CD4-positive, alpha-beta T cell treated with Interleukin-12 subunit alpha and Interleukin-12 subunit beta, for 1 hour (primary cell): ENCODE measurements at regions not wholly inside any gene's neighbourhood (a gene's known extent, or its start where the extent isn't known, plus 50 kb on each side); places are given as distances from the start of the nearest gene placed in this dataset.
"Not testable (repeated sequence)": the region's sequence is repeated elsewhere in the genome, so short reads cannot be mapped to it uniquely, and the experiment has no call there.

ENCODE experiments used
- DNase-seq: peaks from one replicate; pipeline ENCODE4 v3.0.0-alpha.2; 2020

DNA sequence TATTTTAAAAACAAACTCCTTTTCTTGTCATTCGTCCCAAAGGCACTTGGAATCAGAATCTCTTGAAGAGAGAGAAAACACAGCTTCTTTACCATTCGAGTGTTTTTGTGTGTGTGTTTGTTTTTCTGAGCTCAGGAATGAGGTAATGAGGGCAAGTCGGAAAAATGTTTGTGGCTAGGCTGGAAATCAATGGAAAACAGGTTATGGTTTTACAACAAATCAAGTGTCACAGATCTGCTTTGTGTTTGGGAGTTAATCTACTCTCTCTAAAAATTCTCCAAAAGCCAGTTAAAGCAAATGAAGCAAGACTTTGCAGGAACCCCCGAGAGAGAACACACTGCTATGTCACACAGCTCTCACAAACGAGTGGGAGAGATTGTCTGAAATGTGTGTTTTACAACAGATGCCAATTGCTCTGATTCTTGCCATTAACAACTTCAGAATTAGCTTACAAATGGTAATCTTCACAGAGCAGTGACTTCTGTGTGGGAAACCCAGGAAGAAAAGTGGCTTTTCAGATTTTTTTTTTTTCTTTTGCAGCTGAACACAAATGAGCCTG is 264.1 kb downstream of the CBLL2 start:
- DNase-seq: no peak

- DNase-seq: no peak
These were observed 265.9 kb downstream of the CBLL2 start for GRCh38 chrX:22538580-22538979.

DNA sequence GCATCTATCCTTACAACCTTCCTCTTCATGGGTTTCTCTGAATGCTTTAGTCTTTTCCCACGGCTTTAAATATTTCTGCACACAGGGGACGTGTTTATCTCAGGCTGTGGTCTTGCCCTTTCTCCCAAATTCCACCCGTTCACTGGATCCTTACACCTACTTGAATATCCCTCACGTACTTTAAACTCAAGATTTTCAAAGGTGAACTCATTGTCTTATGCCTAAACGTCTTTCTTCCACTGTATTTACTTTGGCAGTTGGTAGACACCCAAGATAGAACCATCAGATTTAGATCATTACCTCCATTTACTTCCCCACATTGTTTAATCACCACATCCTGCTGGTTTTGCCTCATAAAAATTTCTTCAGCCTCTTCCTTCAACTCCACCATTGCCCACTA is 269.2 kb downstream of the CBLL2 start:
- DNase-seq: no peak

- DNase-seq: no peak
These were observed 269.9 kb downstream of the CBLL2 start for GRCh38 chrX:22542641-22543040.

DNA sequence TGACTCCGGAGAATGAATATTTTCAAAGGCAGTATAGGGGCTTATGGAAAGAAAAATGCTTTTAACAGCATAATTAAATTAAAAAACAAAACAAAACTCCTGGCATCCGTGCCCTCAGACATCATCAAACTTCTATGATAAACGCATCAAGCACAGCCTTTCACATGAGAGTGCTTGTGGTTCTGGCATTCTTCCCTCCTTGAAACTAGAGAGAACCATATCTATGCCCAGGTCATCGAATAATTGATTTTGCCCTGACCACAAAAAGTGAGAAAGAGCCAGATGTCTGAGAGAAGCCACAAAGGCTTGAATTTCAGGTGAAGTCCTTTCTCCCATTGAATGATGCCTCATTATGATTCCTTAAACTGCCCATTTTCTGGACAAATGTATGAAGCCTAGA is 286.8 kb downstream of the CBLL2 start:
- no peak for DNase-seq

GRCh38 chrX:22575161-22575845 is 302.6 kb downstream of the CBLL2 start:
- no peak for DNase-seq

GRCh38 chrX:22577181-22577580 is 304.5 kb downstream of the CBLL2 start:
- DNase-seq: no peak

GRCh38 chrX:22585831-22586230 is 313.1 kb downstream of the CBLL2 start:
- DNase-seq: no peak

DNA sequence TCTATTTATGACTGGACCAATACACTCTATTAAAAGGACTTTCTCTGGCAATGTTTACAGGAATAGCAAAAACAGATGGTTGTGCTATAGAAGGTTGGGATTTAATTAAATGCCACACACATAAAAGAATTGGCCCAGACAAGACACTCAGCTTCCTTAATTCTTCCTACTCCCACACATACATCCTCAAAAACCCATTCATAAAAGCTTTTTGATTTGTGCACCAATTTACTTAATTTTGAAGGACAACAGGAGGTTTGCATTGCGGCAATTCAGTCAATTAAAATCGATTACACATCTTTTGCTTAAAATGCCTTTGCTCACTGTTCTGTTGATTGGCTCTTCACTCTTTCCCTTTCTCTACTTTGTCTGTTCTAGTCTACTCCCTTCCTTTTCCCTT is 317.1 kb downstream of the CBLL2 start:
- DNase-seq: no peak

DNA sequence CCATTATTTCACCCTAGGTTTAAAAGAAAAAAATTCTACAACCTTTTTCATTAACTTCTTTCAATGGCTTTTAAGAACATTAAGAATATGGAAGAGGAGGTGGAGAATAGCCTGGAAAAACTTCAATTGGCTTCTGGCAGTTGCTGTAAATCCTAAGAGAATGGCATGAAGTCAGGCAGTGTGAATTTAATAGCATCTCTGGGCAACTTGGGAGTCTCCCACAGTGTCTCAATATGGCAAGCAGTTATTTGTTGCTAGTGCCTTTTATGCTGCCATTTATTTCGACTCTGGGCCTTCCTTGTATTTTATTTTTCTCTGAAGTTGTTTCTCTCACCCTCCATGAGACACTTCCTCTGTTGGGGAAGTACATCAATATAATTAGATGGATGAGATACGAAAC is 322.1 kb downstream of the CBLL2 start:
- DNase-seq: no peak

DNA sequence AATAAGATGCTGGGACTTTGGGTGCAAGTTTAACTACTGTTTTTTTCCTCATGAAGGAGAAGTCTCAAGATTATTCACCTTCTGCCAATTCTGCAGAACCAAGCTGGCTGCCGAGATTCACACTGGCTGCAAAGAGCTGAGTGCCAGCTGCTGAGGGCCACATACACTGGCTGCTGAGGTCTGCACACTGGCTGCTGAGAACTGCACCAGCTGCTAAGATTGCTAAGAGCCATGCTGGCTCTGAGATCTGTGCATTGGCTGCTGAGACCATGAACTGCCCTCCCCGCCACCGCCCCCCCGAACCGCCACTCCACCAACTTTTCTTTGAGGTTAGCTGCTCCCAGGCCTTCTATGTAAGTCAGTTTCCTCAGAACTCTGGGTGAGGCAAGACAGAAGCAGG is 330.3 kb downstream of the CBLL2 start:
- no peak for DNase-seq

DNA sequence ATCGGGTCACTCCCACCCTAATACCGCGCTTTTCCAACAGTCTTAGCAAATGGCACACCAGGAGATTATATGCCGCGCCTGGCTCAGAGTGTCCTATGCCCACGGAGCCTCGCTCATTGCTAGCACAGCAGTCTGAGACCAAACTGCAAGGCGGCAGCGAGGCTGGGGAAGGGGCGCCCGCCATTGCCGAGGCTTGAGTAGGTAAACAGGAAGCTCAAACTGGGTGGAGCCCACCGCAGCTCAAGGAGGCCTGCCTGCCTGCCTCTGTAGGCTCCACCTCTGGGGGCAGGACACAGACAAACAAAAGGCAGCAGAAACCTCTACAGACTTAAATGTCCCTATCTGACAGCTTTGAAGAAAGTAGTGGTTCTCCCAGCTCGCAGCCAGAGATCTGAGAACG is 336.7 kb downstream of the CBLL2 start:
- DNase-seq: not testable (repeated sequence)

- no peak for DNase-seq
These were observed 344.2 kb downstream of the CBLL2 start for GRCh38 chrX:22616867-22617266.

- no peak for DNase-seq
These were observed 354.9 kb downstream of the CBLL2 start for GRCh38 chrX:22627576-22627975.

GRCh38 chrX:22628275-22628674 is 355.6 kb downstream of the CBLL2 start:
- no peak for DNase-seq

DNA sequence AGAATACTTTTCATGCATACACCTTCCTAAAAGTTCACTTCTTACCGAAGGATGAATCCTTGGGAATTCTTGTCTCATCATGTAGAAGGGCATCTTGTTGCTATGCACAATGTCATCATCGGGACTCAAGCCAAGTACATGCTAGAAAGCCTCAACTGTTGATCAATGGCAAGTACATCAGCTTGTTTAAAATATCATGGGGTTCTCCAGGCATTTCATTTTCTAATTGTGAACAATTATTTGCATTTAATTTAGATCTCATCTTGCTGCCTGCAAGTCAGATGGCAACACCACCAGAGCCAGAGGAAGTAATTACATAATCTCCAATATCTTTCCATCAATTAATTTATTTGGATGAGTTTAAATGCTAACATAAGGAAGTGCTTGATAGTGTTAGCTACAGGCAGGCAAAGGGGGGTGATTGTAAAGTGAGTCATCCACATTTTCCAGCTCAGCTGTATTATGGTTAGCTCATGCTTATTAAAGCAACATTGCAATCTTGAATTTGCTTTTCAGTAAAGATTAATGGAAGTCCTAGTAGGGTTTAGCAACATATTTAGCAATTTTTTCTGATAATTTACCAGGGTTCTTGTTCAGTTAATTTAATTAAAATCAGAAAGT is 356.5 kb downstream of the CBLL2 start:
- no peak for DNase-seq

- DNase-seq: no peak
These were observed 361.4 kb downstream of the CBLL2 start for GRCh38 chrX:22634083-22634482.

GRCh38 chrX:22634751-22635150 is 362.0 kb downstream of the CBLL2 start:
- no peak for DNase-seq

DNA sequence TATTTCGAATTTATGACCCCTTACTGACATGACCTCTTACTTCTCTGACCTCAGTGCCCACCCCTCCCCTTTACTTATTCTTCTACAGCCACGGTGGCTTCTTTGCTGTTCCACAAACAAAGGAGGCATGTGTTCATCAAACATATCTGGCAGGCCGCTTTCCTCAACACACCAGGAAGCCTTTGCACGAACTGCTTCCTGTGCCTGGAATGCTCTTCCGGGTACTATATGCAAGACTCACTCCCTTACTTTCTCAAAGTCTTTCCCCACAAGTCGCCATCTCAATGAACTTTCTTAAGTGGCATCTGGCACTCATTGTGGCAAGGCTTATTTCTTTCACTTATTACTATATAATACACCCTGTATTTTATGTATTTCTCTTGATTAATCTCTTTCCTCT is 351.5 kb upstream of the DDX53 start:
- no peak for DNase-seq

DNA sequence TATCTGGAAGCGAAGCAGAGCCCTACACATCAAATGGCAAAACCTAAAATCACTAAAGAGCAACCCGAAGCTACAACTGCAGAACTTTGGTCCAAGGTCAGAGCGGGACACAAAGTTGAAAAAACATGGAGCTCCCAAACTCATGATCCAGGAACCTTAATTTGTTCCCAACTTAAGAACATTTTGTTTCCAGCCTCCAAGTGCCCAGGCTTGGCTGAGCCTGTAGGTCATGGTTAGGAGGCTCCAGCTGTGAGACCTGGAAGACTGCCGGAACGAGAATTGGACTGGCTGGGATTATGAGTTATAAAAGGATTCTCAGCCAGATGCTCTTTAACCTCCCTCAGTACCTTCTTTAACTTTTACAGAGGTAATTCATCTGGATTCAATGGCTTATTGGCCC is 349.1 kb upstream of the DDX53 start:
- DNase-seq: no peak

DNA sequence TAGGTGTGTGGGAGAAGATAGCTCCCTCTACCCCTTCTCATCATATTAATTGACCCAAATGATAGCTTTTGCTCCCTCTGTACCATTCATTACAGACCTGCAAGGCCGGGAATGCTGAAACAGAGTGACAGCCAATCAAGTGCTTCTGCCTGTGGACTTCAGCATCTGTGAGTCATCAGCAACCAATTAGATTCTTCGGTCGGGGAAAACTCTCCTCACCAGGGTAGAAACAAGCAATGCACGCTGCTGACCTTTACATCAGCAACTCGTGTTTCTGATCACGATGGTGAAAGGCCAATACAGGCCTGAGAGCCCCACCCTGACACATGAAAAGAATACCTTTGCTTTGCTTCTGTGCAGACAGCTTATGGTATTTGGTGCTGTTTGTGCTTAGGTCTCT is 347.2 kb upstream of the DDX53 start:
- no peak for DNase-seq

DNA sequence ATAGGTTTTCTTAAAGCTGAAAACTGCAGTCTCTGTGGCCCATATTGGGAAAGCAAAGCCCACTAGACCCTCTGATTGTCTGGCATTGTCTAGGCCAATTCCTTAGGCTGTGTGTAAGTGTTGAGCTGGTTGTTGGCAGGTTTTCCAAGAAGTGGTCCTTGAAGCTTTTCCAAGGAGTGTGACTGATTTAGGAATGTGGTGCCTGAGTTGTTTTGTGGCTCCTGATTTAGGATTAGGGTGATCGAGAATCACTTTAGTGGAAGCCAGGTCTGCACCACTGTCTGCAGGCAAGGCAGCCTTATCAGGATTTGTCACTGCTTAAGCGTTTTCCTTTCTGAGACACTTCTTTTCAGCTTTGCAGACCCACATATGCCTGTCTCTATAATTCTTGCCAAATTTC is 339.0 kb upstream of the DDX53 start:
- no peak for DNase-seq

- DNase-seq: no peak
These were observed 337.0 kb upstream of the DDX53 start for GRCh38 chrX:22662776-22663175.

GRCh38 chrX:22664826-22665225 is 334.9 kb upstream of the DDX53 start:
- DNase-seq: no peak

DNA sequence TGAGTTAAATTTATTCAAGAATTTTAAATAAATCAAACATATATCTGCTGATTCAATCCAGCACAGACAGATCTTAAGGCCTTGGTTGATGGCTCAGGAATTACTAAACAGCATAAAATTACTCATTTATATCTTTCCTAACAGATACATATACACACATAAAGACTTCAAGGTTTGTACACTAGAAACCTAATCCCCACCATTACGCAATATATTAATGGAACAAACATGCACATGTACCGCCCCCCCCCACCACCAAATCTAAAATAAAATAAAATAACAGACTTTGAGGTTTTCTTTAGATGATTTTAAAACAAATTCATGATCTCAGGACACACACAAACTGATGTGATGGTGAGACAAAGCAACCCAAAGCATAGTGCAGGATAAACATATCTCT is 333.9 kb upstream of the DDX53 start:
- DNase-seq: no peak
